WTC11 (cell line): ENCODE measurements at regions not wholly inside any gene's neighbourhood (a gene's known extent, or its start where the extent isn't known, plus 50 kb on each side); places are given as distances from the start of the nearest gene placed in this dataset.

Experiments used
- ATAC-seq: fragments of 200-7000 bp; cut with Tn5 transposase; 2 replicates; pipeline ENCODE4 v1.10.0; 2021; ENCODE audit warnings: mild to moderate bottlenecking, moderate library complexity
- CTCF ChIA-PET: fragments of 300-600 bp; sonication (Branson Sonifier 250); formaldehyde crosslinking; loops from one replicate; lab custom pipeline; 2021; ENCODE audit warnings: antibody characterized with exemption; lab: Charles Lee
- POLR2A ChIA-PET: fragments of 350-600 bp; sonication (Branson Sonifier 250); formaldehyde crosslinking; loops from one replicate; lab custom pipeline; 2021; ENCODE audit warnings: antibody characterized with exemption; lab: Charles Lee
- DNase-seq: peaks from one replicate; pipeline ENCODE4 v3.0.0; 2021; ENCODE audit warnings: low spot score
- H3K27ac Mint-ChIP-seq: 2 replicates; pipeline ENCODE4 v1.8.0; 2021; ENCODE audit warnings: mixed read lengths
- H3K27me3 Mint-ChIP-seq: 2 replicates; pipeline ENCODE4 v1.8.0; 2021; ENCODE audit warnings: low read depth, mild to moderate bottlenecking, moderate library complexity, mixed read lengths
- H3K36me3 Mint-ChIP-seq: 2 replicates; pipeline ENCODE4 v1.8.0; 2021; ENCODE audit warnings: mixed read lengths
- H3K4me1 Mint-ChIP-seq: 2 replicates; pipeline ENCODE4 v1.8.0; 2022; ENCODE audit warnings: mixed read lengths
- H3K4me3 Mint-ChIP-seq: 2 replicates; pipeline ENCODE4 v1.8.0; 2021; ENCODE audit warnings: mild to moderate bottlenecking, moderate library complexity, mixed read lengths
- H3K9me3 Mint-ChIP-seq: 2 replicates; pipeline ENCODE4 v1.8.0; 2021; ENCODE audit warnings: mixed read lengths
- ATF6 ChIP-seq: sonication (generic); formaldehyde crosslinking; IDR thresholded peaks from 2 replicates; pipeline ENCODE4 v1.8.1; 2023; ENCODE audit warnings: mild to moderate bottlenecking, missing genetic modification reagents
- CDX4 ChIP-seq: fragments of 250-450 bp; sonication (Bioruptor Pico); IDR thresholded peaks from 2 replicates; pipeline ENCODE4 v1.9.0; 2021; ENCODE audit warnings: moderate library complexity, mild to moderate bottlenecking, inconsistent platforms, borderline replicate concordance
- CREM ChIP-seq: sonication (generic); formaldehyde crosslinking; IDR thresholded peaks from 2 replicates; pipeline ENCODE4 v1.8.1; 2022; ENCODE audit warnings: mild to moderate bottlenecking, missing genetic modification reagents, moderate library complexity
- EMX1 ChIP-seq: fragments of 250-450 bp; sonication (Bioruptor Pico); IDR thresholded peaks from 2 replicates; pipeline ENCODE4 v1.8.0; 2021; ENCODE audit warnings: mild to moderate bottlenecking
- ESRRA ChIP-seq: sonication (generic); formaldehyde crosslinking; IDR thresholded peaks from 2 replicates; pipeline ENCODE4 v1.8.1; 2022; ENCODE audit warnings: mild to moderate bottlenecking, missing genetic modification reagents, borderline replicate concordance
- FOXJ3 ChIP-seq: sonication (generic); formaldehyde crosslinking; IDR thresholded peaks from 2 replicates; pipeline ENCODE4 v1.9.0; 2021; ENCODE audit warnings: missing genetic modification reagents, mild to moderate bottlenecking, borderline replicate concordance
- JAZF1 ChIP-seq: fragments of 250-450 bp; sonication (Bioruptor Pico); IDR thresholded peaks from 2 replicates; pipeline ENCODE4 v1.9.0; 2021; ENCODE audit warnings: moderate library complexity, mild to moderate bottlenecking, inconsistent platforms
- MLX ChIP-seq: sonication (generic); formaldehyde crosslinking; IDR thresholded peaks from 2 replicates; pipeline ENCODE4 v1.8.1; 2023; ENCODE audit warnings: mild to moderate bottlenecking, missing genetic modification reagents, moderate library complexity
- NFYB ChIP-seq: sonication (generic); formaldehyde crosslinking; conservative IDR thresholded peaks from 2 replicates; pipeline ENCODE4 v1.8.0; 2022; ENCODE audit warnings: low read depth, missing genetic modification reagents
- PRDM15 ChIP-seq: sonication (generic); formaldehyde crosslinking; IDR thresholded peaks from 2 replicates; pipeline ENCODE4 v1.8.0; 2022; ENCODE audit warnings: missing genetic modification reagents
- STAT6 ChIP-seq: sonication (generic); formaldehyde crosslinking; conservative IDR thresholded peaks from 2 replicates; pipeline ENCODE4 v1.8.1; 2023; ENCODE audit warnings: mild to moderate bottlenecking, low read depth, missing genetic modification reagents, moderate library complexity
- ZBTB21 ChIP-seq: sonication (generic); formaldehyde crosslinking; IDR thresholded peaks from 2 replicates; pipeline ENCODE4 v1.8.1; 2023; ENCODE audit warnings: mild to moderate bottlenecking, missing genetic modification reagents, borderline replicate concordance
- ZNF219 ChIP-seq: sonication (generic); formaldehyde crosslinking; IDR thresholded peaks from 2 replicates; pipeline ENCODE4 v1.8.0; 2023; ENCODE audit warnings: missing genetic modification reagents, mild to moderate bottlenecking, borderline replicate concordance
- ZNF232 ChIP-seq: sonication (generic); formaldehyde crosslinking; IDR thresholded peaks from 2 replicates; pipeline ENCODE4 v1.8.0; 2022; ENCODE audit warnings: mild to moderate bottlenecking, missing genetic modification reagents
- ZNF317 ChIP-seq: sonication (generic); formaldehyde crosslinking; IDR thresholded peaks from 2 replicates; pipeline ENCODE4 v1.8.1; 2023; ENCODE audit warnings: low read depth, mild to moderate bottlenecking, moderate library complexity, missing genetic modification reagents, borderline replicate concordance
- ZNF416 ChIP-seq: fragments of 250-450 bp; sonication (Bioruptor Pico); IDR thresholded peaks from 2 replicates; pipeline ENCODE4 v1.9.0; 2021; ENCODE audit warnings: mild to moderate bottlenecking, inconsistent platforms
- ZNF532 ChIP-seq: fragments of 250-450 bp; sonication (Bioruptor Pico); IDR thresholded peaks from 2 replicates; pipeline ENCODE4 v1.9.0; 2021; ENCODE audit warnings: mild to moderate bottlenecking, borderline replicate concordance

- Mint-ChIP-seq H3K27me3 (peaks cover 13% of the 10 kb centered on the region), H3K9me3 (no peaks in the 10 kb centered on the region), H3K4me1 (peaks cover 11% of the 10 kb centered on the region), H3K36me3 (no peaks in the 10 kb centered on the region), H3K27ac (no peak overlapping the region), H3K4me3 (no peak overlapping the region)
- DNase-seq (peak; percentile 52), ATAC-seq (peak; percentile 79)
- no peak for TF ChIP-seq CREM (CRISPR knock-in tag)
- CTCF ChIA-PET = interaction anchor here (0.7 to 1.7 kb wide), 6 partner anchors 10 to 208 kb away, joined by 3 to 8 read pairs (median 4); no protein-coding TSS in a partner anchor
- POLR2A ChIA-PET = no interaction called here
Observed at GRCh38 chr5:135217669-135218485, 181.2 kb downstream of the MACROH2A1 start.

GRCh38 chr5:135216471-135217343 lies 182.3 kb downstream of the MACROH2A1 start:
- POLR2A ChIA-PET = no interaction called here
- no peak for DNase-seq
- no peak for ATAC-seq
- Mint-ChIP-seq H3K27ac (no peak overlapping the region), H3K36me3 (no peaks in the 10 kb centered on the region), H3K27me3 (peaks cover 23% of the 10 kb centered on the region), H3K4me3 (no peak overlapping the region), H3K9me3 (no peaks in the 10 kb centered on the region), H3K4me1 (peaks cover 17% of the 10 kb centered on the region)
- TF ChIP-seq ZNF317 (no peak), ATF6 (CRISPR knock-in tag) (no peak), CREM (CRISPR knock-in tag) (no peak), ZNF232 (no peak), ZNF219 (CRISPR knock-in tag) (no peak), FOXJ3 (CRISPR knock-in tag) (no peak), ZBTB21 (CRISPR knock-in tag) (no peak), ZNF416 (CRISPR knock-in tag) (no peak), STAT6 (CRISPR knock-in tag) (no peak), PRDM15 (CRISPR knock-in tag) (no peak), MLX (no peak), ZNF532 (no peak), ESRRA (CRISPR knock-in tag) (no peak), JAZF1 (CRISPR knock-in tag) (no peak), NFYB (no peak), EMX1 (no peak), CDX4 (CRISPR knock-in tag) (no peak)
- CTCF ChIA-PET = interaction anchor here (1.0 to 1.7 kb wide), 6 partner anchors 11 to 191 kb away, joined by 3 to 8 read pairs (median 4); no protein-coding TSS in a partner anchor
